ENCODE measurements at regions not wholly inside any gene's neighbourhood (a gene's known extent, or its start where the extent isn't known, plus 50 kb on each side); places are given as distances from the start of the nearest gene placed in this dataset.

- DNase-seq = no peak
These were observed 169.6 kb downstream of the BRD1 start for GRCh38 chr22:49657974-49658590.

GRCh38 chr22:49657275-49657973 lies 170.2 kb downstream of the BRD1 start:
- peak; percentile 73 for DNase-seq

GRCh38 chr22:49656883-49657274 lies 170.8 kb downstream of the BRD1 start:
- DNase-seq = peak; percentile 49

DNA sequence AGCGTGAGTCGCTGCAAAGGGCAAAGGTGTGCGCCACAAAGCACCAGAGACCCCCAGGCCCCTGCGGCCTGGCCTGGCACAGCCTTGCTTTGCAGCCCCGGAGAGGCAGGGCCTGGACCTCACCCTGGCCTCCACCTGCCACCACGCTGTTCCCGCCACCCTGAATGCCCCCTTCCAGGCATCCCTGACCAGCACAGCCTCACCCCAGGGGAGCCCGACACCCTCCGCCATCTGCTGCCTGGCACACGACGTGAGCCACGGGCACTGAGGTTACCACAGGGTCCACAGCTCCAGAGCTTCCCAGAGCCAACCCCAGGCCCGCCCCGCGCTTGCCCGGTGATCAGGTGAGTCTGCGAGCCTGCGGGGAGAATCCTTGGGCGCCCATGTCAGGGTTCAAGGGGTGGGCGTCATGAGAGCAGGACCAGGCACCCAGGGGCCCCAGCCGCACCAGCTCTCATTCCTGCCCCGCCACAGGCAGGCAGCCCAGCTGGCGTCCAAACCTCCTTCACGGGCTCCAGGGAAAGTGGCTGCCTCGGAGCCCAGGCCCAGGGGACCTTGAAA lies 171.3 kb downstream of the BRD1 start:
- DNase-seq = no peak

DNA sequence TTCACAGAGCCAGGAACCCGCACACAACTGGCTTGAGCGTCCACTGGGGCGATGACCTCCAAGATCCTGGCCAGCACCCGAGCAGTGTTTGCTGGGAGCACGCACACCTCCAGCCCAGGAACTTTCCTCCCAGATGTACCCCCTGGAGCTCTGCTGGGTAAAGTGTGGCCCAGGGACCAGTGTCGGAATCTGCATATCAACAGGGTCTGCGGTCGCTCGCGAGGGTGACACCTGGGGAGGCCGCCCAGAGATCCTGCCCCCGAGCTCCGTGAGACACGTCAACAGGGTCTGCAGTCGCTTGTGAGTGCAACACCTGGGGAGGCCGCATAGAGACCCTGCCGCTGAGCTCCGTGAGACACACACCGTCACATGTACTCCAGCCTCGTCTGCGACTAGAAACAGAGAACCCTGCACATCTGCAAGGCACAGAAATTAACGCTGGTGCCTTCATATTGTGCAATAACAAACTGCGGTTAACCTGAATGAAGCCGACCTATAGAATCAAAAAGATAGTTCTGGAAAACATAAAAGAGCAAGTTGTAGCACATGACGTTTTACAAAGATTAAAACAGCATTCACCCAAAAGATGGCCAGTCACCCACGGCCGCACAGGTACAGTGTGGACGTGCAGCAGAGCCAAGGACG lies 172.4 kb downstream of the BRD1 start:
- no peak for DNase-seq

DNA sequence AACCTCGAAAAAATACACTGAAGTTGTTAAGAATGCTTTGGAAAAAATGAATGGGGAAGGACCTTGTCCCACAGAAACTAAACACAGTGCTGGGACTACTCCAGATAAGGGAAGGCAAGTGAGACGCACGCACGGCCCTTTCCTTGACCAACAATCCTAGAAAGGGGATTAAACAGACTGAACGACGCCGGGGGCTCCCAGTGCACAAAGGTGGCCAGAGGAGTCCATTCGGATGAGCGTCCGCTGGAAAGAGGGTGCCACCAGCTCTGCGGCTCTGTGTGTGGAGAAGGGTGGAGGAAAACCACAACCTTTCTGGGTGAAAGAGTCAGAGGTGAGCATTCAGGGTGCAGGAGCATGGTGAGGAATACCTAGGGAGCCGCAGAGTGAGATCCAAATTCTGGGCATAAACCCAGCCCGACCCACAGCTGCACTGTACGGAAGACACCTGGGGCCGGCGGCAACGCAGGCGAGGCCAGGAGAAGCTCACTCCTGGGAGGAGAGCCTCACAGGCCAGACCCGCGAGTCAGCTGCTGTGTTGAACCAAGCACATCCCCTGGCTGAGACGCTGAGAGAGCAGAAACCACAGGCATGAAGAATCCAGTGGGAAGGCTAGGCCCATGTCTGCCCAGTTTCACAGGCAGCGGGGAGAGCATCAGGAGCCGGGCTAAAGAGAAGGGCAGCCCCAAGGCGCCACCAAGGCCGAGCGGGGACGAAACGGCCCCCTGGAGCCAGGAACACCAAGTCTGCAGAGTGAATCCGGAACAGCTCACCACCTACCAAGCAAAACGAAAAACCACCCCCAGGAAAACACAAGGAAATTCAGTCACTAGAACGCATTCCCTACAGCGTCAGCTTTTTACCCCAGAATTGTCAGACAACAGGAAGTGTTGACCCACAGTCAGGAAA lies 177.1 kb downstream of the BRD1 start:
- no peak for DNase-seq

DNA sequence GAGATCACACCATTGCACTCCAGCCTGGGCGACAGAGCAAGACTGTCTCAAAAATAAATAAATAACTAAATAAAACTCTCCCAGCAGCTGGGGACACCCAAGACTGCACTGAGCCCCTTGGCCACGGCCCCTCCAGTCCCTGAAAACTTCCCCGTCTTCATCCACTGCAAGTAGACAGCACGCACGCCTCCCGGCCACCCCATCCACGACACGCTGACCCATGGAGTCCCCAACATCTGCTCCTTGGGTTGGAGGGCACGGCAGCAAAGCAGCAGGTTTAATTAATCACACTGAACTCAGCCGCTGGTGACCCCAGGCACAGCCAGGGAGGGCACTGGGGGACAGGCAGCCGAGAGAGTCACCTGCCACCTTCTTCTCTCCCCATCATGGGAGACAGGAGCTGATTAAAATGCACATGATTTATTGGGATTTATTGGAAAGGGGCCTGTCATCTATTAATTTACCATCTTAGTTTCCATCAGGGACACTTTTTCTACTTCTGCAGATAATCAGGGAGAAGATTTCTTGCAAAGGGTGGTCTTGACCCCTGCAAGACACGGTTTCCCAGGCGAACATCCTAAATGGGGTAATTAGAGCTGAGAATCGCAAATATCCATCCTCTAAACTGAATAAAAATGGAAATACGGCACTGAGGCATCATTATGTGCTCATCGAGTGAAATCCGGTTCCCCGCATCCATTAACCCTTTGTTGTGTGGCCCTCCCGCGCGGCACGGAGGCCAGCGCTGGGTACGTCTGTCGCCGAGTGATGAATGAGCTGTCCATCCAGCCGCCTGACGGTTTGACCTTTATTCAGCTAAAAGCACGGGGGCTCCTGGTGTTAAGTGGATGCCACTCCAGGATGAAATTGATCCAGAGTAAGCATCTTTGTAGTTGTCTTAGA lies 178.3 kb downstream of the BRD1 start:
- no peak for DNase-seq

DNA sequence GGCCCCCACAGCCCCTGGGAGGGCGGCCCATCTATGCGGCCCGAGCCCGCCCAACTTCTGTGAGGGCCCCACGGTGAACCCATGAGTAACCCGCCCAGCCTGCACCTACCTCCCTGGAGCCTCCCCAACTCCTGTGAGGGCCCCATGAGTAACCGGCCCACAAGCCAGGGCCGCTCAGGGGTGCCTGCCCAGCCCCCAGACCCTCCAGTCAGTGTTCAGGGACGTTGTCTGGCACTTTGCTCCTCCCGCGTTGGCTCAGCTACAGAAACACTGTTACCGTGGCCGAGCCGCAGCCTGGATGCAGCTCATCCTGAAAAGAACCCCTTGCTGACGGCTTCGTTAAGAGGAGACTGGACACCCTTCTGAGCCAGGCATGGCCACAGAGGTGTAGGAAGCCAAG lies 179.6 kb downstream of the BRD1 start:
- no peak for DNase-seq

DNA sequence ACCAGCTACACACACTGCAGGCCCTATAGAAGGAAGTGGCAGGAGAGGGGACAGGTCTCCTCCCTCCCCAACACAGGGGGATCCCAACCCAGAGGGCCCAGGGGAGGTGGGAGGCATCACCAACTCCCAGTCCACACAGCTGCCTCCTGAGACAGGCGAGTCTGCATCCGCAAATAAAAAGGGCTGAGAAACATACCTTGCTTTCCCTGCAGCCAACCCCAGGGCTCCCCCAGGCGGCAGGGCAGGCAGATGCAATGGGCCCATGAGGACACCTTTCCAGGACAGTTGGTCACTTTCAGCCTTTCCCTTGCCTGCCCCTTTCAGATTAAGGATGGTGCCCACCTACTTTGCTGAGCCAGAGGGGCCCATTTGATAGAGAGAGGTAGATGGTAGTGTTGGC lies 180.0 kb downstream of the BRD1 start:
- no peak for DNase-seq

GRCh38 chr22:49646876-49647275 lies 180.8 kb downstream of the BRD1 start:
- no peak for DNase-seq

DNA sequence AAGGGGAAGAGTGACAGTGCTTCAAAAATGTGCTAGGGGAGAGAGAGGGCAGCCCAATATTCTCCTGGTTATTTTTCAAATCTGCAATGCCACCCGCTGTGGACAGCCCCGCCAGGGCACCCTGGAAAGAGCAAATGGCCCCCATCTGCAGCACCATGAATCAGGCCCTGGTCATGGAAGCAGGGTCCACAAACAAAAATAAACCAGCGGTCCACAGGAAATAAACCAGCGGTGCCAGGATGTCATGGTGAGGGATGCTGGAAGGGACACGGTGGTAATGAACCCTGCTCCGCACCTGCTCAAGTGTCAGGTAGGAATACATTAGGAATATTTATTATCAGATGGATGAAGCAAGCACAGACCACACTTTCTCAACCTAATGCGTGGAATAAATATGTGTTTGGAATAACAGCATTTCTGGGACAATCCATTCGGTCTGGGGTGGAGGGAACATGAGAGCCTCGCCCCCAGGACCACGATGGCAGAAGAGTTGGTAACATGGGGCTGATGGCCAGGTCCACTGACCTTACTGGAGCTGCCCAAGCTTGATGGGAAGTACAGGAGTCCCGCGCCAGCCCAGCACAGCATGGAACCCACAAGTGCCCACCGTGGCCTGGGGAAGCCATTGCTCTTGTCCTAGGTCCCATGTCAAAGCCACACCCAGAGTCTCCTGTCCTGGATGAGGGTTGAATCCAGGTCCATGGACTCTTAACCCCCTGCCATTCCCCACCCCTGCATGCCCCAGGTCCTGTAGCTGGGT lies 181.7 kb downstream of the BRD1 start:
- DNase-seq = no peak

DNA sequence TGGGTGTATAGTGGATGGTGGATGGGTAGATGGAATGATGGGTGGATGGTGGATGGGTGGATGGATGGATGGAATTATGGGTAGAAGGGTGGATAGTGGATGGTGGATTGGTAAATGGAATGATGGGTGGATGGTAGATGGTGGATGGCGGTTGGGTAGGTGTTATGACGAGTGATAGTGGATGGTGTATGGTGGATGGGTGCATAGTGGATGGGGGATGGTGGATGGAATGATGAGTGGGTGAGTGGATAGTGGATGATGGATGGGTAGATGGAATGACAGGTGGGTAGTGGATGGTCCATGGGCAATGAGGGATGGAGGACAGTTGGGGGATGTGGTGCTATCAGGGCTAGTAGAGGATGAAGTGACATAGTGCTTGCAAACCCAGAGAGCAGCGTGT lies 182.4 kb downstream of the BRD1 start:
- no peak for DNase-seq

GRCh38 chr22:49643998-49644397 lies 183.7 kb downstream of the BRD1 start:
- DNase-seq = no peak

DNA sequence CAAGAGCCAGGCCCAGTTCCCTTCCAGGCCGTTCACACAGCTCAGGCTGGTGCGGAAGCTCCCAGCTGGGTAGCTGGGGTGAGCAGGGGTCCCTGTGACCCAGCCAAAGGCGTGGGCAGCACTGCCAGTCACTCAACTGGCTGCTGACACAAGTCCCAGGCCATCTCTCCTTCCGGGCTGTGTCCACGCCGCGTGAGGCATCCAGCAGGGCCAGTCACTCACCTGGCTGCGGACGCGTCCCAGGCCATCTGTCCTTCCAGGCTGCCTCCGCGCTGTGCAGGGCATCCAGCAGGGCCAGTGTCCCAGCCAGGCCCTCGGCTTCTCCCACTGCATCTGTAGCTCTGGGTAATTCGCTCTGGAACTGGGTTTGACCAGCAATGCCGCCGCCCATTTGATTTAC lies 184.2 kb downstream of the BRD1 start:
- no peak for DNase-seq

DNA sequence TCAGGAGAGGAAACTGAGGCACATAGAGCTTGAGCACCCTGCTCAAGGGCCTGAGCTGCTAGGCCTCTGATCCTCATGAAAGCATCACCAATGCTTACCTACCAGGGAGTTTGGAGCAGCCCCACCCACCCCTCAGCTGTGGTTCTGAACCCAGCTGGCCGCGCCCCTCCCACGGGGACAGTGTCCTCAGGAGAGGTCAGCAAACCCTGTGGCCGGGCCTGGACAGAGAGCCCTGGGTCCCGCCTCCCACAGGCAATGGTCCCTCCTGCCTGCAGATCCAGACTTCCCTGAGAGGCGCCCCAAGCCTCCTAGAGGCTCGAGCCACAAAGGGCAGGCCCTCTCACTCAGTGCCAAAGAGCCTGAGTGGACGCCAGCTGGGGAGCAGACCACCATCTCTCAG lies 184.9 kb downstream of the BRD1 start:
- DNase-seq = no peak

- no peak for DNase-seq
These were observed 185.3 kb downstream of the BRD1 start for GRCh38 chr22:49642331-49642730.

- no peak for DNase-seq
These were observed 185.8 kb downstream of the BRD1 start for GRCh38 chr22:49641770-49642313.

GRCh38 chr22:49640366-49641095 lies 187.1 kb downstream of the BRD1 start:
- no peak for DNase-seq

DNA sequence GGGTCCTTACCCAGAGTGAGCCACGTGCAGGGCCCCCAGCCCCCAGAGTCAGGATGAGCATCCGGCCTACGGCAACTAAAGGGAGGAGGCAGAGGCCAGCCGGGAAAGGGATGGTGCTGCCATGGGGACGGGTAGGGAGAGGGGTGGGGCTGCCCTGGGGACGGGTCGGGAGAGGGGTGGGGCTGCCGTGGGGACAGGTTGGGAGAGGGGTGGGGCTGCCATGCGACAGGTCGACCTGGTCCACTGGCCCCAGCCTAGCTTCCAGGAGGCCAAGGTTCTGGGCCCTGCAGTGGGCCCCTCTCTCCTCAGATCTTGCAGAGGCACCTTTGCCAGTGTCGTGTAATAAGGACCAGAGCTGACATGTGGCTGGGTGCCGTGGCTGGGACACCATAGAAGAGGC lies 187.7 kb downstream of the BRD1 start:
- no peak for DNase-seq

DNA sequence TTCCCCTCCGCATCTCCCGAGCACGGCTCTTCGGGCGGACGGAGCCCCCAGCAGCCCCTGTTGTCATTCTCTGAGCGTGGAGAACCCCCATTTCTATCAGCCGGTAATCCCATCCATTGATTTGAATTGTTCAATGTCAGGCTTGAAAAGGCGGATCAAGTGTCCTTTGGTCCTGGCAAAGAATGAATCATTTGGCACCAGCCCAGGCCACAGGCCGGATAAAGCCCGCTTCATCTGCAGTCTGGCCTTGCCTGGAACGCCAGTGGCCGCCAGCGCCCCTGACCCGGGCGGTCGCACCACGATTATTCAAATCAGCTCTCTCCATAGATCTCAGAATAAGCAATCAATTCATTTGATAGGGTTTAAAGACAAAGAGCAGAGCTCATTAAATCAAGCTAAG lies 188.9 kb downstream of the BRD1 start:
- DNase-seq = no peak
